ENCODE measurements at regions not wholly inside any gene's neighbourhood (a gene's known extent, or its start where the extent isn't known, plus 50 kb on each side); places are given as distances from the start of the nearest gene placed in this dataset.
A peak's percentile ranks its signal among the peaks of the same experiment; 100 is the strongest.

DNA sequence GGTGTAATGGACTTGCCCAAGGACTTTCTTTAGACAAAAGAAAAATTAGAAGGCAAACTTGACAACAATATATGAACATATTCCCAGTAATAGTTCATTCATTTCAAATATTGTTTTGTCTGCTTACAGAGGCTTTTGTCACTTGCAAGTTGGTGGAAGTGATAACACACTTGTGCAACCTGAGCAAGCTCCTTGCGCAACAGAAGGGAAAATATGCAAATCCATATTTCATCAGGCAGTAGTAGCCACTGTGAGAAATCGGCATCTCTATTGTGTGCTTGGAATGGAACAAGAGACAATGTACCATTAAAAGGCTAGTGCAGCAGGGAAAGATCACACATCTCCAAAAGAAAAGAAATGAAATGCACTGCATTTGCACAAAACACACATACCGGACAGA, 125.3 kb upstream of the RASEF start:
- ATAC-seq (no peak), DNase-seq (ENCODE audit: extremely low read depth in 1 of 4, low spot score in 3 of 4) (no peak), FAIRE-seq (no peak)
- Histone ChIP-seq H3K79me2 (ENCODE audit: control insufficient read depth, insufficient read depth, low read length) (no peaks in the 10 kb centered on the region), H2AFZ (ENCODE audit: low read depth, low read length) (no peak overlapping the region), H3K27me3 (ENCODE audit: control insufficient read depth in 2 of 2, insufficient read depth in 2 of 2, low read length in 2 of 2) (no peaks in the 10 kb centered on the region), H3K27ac (ENCODE audit: extremely low read depth, low read depth, low read length) (no peak overlapping the region), H3K9ac (ENCODE audit: insufficient read depth in 1 of 2, low read depth in 2 of 2, low read length in 2 of 2) (no peak overlapping the region), H3K36me3 (ENCODE audit: control insufficient read depth, insufficient read depth, low read length) (no peaks in the 10 kb centered on the region), H3K9me3 (replicated peaks; ENCODE audit: control insufficient read depth, insufficient read depth, low read depth, low read length) (no peaks in the 10 kb centered on the region), H3K4me1 (replicated peaks in 1 of 2; ENCODE audit: control insufficient read depth in 2 of 2, insufficient read depth in 2 of 2, low read length in 2 of 2) (no peaks in the 10 kb centered on the region), H3K4me3 (no peak overlapping the region), H3K9me1 (ENCODE audit: control insufficient read depth, insufficient read depth, low read length) (no peaks in the 10 kb centered on the region), H3K4me2 (ENCODE audit: insufficient read depth, low read length) (no peak overlapping the region), H4K20me1 (replicated peaks; ENCODE audit: control insufficient read depth, insufficient read depth, low read length) (no peaks in the 10 kb centered on the region)
- in situ Hi-C loops (cut with MboI) = no loop called here
- ChIA-PET POLR2A (no interaction called here), CTCF (ENCODE audit: low intra/inter-chr PET ratio) (no interaction called here)
- WGBS (ENCODE audit: insufficient coverage, low coverage, missing lambda C conversion rate) = 6% methylated on average over 3 of the region's 3 CpGs
- BruUV-seq (replicated peaks) = no TSS peak
- intact Hi-C loops (cut with micrococcal nuclease) = no loop called here
- TF ChIP-seq SIX5 (IDR thresholded peaks at IDR 0.05; ENCODE audit: borderline replicate concordance in 1 of 2, insufficient read depth in 1 of 2, low read depth in 1 of 2, low read length in 2 of 2) (no peak), HEY1 (CRISPR knock-in tag; IDR thresholded peaks at IDR 0.05; ENCODE audit: borderline replicate concordance) (no peak), RCOR1 (IDR thresholded peaks at IDR 0.05; ENCODE audit: borderline replicate concordance in 1 of 2, low read depth in 2 of 2, low read length in 2 of 2) (no peak), CEBPB (tag; IDR thresholded peaks at IDR 0.05) (peak; percentile 75), ETV5 (CRISPR knock-in tag; IDR thresholded peaks at IDR 0.05; ENCODE audit: low read depth) (no peak), BCOR (IDR thresholded peaks at IDR 0.05) (no peak), LARP7 (IDR thresholded peaks at IDR 0.05) (no peak), JUN (IDR thresholded peaks at IDR 0.05; ENCODE audit: borderline replicate concordance, low read depth, low read length) (no peak), JUN (CRISPR knock-in tag; IDR thresholded peaks at IDR 0.05; ENCODE audit: borderline replicate concordance) (no peak)
- TF ChIP-seq, protein P1, sequence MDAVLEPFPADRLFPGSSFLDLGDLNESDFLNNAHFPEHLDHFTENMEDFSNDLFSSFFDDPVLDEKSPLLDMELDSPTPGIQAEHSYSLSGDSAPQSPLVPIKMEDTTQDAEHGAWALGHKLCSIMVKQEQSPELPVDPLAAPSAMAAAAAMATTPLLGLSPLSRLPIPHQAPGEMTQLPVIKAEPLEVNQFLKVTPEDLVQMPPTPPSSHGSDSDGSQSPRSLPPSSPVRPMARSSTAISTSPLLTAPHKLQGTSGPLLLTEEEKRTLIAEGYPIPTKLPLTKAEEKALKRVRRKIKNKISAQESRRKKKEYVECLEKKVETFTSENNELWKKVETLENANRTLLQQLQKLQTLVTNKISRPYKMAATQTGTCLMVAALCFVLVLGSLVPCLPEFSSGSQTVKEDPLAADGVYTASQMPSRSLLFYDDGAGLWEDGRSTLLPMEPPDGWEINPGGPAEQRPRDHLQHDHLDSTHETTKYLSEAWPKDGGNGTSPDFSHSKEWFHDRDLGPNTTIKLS (IDR thresholded peaks at IDR 0.05; ENCODE audit: borderline replicate concordance, low read depth) = no peak
- TF ChIP-seq, protein P2, sequence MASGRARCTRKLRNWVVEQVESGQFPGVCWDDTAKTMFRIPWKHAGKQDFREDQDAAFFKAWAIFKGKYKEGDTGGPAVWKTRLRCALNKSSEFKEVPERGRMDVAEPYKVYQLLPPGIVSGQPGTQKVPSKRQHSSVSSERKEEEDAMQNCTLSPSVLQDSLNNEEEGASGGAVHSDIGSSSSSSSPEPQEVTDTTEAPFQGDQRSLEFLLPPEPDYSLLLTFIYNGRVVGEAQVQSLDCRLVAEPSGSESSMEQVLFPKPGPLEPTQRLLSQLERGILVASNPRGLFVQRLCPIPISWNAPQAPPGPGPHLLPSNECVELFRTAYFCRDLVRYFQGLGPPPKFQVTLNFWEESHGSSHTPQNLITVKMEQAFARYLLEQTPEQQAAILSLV (tag; IDR thresholded peaks at IDR 0.05) = no peak
- TF ChIP-seq, protein P3, sequence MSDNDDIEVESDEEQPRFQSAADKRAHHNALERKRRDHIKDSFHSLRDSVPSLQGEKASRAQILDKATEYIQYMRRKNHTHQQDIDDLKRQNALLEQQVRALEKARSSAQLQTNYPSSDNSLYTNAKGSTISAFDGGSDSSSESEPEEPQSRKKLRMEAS (CRISPR knock-in tag; IDR thresholded peaks at IDR 0.05) = no peak
- TF ChIP-seq, protein P4, sequence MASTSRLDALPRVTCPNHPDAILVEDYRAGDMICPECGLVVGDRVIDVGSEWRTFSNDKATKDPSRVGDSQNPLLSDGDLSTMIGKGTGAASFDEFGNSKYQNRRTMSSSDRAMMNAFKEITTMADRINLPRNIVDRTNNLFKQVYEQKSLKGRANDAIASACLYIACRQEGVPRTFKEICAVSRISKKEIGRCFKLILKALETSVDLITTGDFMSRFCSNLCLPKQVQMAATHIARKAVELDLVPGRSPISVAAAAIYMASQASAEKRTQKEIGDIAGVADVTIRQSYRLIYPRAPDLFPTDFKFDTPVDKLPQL (IDR thresholded peaks at IDR 0.05; ENCODE audit: extremely low read depth, insufficient read length) = no peak
- TF ChIP-seq, protein P5, sequence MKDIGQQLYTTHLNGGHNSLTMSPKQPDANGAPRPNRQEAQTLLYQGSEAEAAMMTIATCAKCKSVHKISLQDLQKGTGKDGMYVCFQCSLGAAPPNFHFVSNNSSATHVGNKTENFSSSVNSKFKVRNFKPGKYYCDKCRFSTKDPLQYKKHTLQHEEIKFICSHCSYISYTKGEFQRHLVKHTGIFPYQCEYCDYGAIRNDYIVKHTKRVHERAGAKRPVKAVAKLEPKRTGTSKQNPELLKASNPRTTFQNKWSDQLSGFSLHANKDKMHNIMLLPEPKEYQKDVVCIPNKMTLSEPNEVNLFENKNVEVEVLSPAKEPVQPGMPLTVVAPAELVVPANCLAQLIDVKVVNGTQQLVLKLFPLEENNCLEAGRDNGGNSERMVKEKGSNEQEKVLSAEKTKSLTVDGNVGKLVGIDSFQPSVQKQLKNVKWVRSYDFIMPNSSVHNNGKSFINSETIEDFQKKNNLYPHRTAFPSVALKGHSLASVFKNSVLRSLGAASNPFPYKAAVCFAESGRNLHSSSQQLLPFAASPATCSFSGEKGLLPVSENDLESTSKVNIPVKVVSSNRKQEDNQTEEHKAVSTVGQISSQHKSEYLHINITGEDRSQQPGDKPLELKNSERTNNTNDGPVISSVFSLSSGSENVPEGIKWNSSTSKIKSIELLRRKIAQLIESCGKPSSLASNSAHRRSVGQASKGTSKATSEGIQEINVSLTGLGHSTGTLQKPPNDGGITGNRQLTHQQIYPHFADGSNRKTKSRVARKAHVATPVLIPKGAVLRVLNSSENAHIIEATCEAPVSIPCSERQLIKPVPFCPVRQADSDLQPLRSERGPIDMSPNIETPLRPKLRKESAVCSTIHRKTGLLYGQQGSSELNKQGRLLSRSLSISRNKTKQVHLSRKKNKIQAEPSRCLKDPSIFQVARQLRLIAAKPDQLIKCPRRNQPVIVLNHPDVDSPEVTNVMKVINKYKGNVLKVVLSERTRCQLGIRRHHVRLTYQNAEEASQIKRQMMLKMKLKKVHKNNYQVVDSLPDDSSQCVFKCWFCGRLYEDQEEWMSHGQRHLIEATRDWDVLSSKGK (CRISPR knock-in tag; IDR thresholded peaks at IDR 0.05) = no peak

All from K562 (cell line).